GM23338 (cell line): ENCODE measurements at regions not wholly inside any gene's neighbourhood (a gene's known extent, or its start where the extent isn't known, plus 50 kb on each side); places are given as distances from the start of the nearest gene placed in this dataset.

Experiments used
- ATAC-seq: fragments of 200-7000 bp; cut with Tn5 transposase; 3 replicates; pipeline ENCODE4 v1.9.1; 2020
- DNase-seq: peaks from one replicate; pipeline ENCODE4 v3.0.0-alpha.2; 2015; ENCODE audit warnings: low spot score
- H2AFZ ChIP-seq: fragments of 200-600 bp; sonication (generic); 2 replicates; pipeline ENCODE4 v1.8.0; 2016; ENCODE audit warnings: antibody characterized with exemption, mild to moderate bottlenecking, moderate library complexity
- H3F3A ChIP-seq: fragments of 200-600 bp; sonication (generic); replicated peaks from 2 replicates; pipeline ENCODE4 v1.8.0; 2017; ENCODE audit warnings: antibody characterized with exemption, mixed run types, low read depth
- H3K27ac ChIP-seq: fragments of 200-600 bp; sonication (generic); 2 replicates; pipeline ENCODE4 v1.6.1; 2016; ENCODE audit warnings: low read depth
- H3K27me3 ChIP-seq: fragments of 200-600 bp; sonication (generic); 2 replicates; pipeline ENCODE4 v1.8.0; 2016; ENCODE audit warnings: mild to moderate bottlenecking, mixed run types, moderate library complexity; ENCODE audit not compliant: insufficient read depth
- H3K36me3 ChIP-seq: fragments of 200-600 bp; sonication (generic); 2 replicates; pipeline ENCODE4 v1.8.0; 2016; ENCODE audit warnings: mild to moderate bottlenecking; ENCODE audit not compliant: insufficient read depth
- H3K4me1 ChIP-seq: fragments of 200-600 bp; sonication (generic); 2 replicates; pipeline ENCODE4 v1.8.0; 2016; ENCODE audit warnings: mild to moderate bottlenecking, moderate library complexity; ENCODE audit not compliant: insufficient read depth
- H3K4me2 ChIP-seq: fragments of 200-600 bp; sonication (generic); 2 replicates; pipeline ENCODE4 v1.7.1; 2017; ENCODE audit warnings: mixed run types
- H3K4me3 ChIP-seq: fragments of 200-600 bp; sonication (generic); 2 replicates; pipeline ENCODE4 v1.6.1; 2016; ENCODE audit warnings: mixed run types
- H3K79me2 ChIP-seq: fragments of 200-600 bp; sonication (generic); replicated peaks from 2 replicates; pipeline ENCODE4 v1.8.0; 2017; ENCODE audit warnings: mild to moderate bottlenecking; ENCODE audit not compliant: insufficient read depth
- H3K9me2 ChIP-seq: fragments of 200-600 bp; sonication (generic); 2 replicates; pipeline ENCODE4 v1.8.0; 2017; ENCODE audit not compliant: insufficient read depth
- H4K20me1 ChIP-seq: fragments of 200-600 bp; sonication (generic); replicated peaks from 2 replicates; pipeline ENCODE4 v1.8.0; 2017; ENCODE audit warnings: mild to moderate bottlenecking; ENCODE audit not compliant: insufficient read depth
- H3K27ac Mint-ChIP-seq: 2 replicates; pipeline ENCODE4 v1.8.0; 2020; ENCODE audit warnings: inconsistent platforms, mild to moderate bottlenecking, moderate library complexity, mixed read lengths
- H3K27me3 Mint-ChIP-seq: 3 replicates; pipeline ENCODE4 v1.8.0; 2022; ENCODE audit warnings: low read depth, mild to moderate bottlenecking, moderate library complexity, mixed read lengths, inconsistent platforms; ENCODE audit not compliant: insufficient read depth, poor library complexity
- H3K36me3 Mint-ChIP-seq: 3 replicates; pipeline ENCODE4 v1.8.0; 2021; ENCODE audit warnings: low read depth, mild to moderate bottlenecking, inconsistent platforms, moderate library complexity, mixed read lengths
- H3K4me1 Mint-ChIP-seq: 3 replicates; pipeline ENCODE4 v1.8.0; 2020; ENCODE audit warnings: mild to moderate bottlenecking, inconsistent platforms, mixed read lengths
- H3K4me3 Mint-ChIP-seq: 3 replicates; pipeline ENCODE4 v1.8.0; 2021; ENCODE audit warnings: moderate library complexity, mild to moderate bottlenecking, inconsistent platforms, mixed read lengths
- H3K9me3 Mint-ChIP-seq: 3 replicates; pipeline ENCODE4 v1.8.0; 2020; ENCODE audit warnings: moderate library complexity, mild to moderate bottlenecking, inconsistent platforms, mixed read lengths
- CREB1 ChIP-seq: fragments of 250-450 bp; sonication (Bioruptor Pico); IDR thresholded peaks from 2 replicates; pipeline ENCODE4 v1.5.0; 2020; ENCODE audit warnings: low read depth, mild to moderate bottlenecking, moderate library complexity
- EZH2 ChIP-seq: fragments of 200-600 bp; sonication (generic); IDR thresholded peaks from one replicate; pipeline ENCODE4 v1.8.0; 2017; ENCODE audit warnings: antibody characterized with exemption, mild to moderate bottlenecking, low read depth; ENCODE audit not compliant: unreplicated experiment
- ZNF114 ChIP-seq: fragments of 250-450 bp; sonication (Bioruptor Pico); IDR thresholded peaks from 2 replicates; pipeline ENCODE4 v1.5.0; 2020; ENCODE audit warnings: mild to moderate bottlenecking, moderate library complexity
- TF ChIP-seq, protein P1 (sequence below): IDR thresholded peaks from one replicate; pipeline ENCODE4 v1.6.1; 2018; ENCODE audit warnings: antibody characterized with exemption; ENCODE audit not compliant: unreplicated experiment
- TF ChIP-seq, protein P2 (sequence below), 2 experiments: fragments of 200-600 bp in 1 of 2; sonication (generic) in 1 of 2; conservative IDR thresholded peaks; 2 replicates each; pipeline versions ENCODE4 v1.5.1 to v1.6.1; 2016 to 2017; ENCODE audit warnings: antibody characterized with exemption in 2 of 2, low read depth in 2 of 2, mild to moderate bottlenecking in 2 of 2, moderate library complexity in 1 of 2
- TF ChIP-seq, protein P3 (sequence below): IDR thresholded peaks from 2 replicates; pipeline ENCODE4 v1.6.1; 2016; ENCODE audit warnings: antibody characterized with exemption

DNA sequence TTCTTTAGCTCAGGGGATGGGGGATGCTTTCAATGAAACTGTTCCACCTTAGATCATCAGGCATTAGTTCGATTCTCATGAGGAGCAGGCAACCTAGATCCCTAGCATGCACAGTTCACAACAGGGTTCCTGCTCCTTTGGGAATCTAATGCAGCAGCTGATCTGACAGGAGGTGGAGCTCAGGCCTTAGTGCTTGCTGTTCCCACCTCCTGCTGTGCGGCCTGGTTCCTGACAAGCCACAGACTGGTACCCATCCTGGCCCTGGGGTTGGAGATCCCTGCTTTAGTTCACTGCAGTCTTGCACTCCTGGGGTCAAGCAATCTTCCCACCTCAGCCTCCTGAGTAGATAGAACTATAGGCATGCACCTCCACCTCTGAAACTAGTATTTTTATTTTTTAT, 1369.8 kb upstream of the NUDT12 start (continued):
- TF ChIP-seq, protein P1, sequence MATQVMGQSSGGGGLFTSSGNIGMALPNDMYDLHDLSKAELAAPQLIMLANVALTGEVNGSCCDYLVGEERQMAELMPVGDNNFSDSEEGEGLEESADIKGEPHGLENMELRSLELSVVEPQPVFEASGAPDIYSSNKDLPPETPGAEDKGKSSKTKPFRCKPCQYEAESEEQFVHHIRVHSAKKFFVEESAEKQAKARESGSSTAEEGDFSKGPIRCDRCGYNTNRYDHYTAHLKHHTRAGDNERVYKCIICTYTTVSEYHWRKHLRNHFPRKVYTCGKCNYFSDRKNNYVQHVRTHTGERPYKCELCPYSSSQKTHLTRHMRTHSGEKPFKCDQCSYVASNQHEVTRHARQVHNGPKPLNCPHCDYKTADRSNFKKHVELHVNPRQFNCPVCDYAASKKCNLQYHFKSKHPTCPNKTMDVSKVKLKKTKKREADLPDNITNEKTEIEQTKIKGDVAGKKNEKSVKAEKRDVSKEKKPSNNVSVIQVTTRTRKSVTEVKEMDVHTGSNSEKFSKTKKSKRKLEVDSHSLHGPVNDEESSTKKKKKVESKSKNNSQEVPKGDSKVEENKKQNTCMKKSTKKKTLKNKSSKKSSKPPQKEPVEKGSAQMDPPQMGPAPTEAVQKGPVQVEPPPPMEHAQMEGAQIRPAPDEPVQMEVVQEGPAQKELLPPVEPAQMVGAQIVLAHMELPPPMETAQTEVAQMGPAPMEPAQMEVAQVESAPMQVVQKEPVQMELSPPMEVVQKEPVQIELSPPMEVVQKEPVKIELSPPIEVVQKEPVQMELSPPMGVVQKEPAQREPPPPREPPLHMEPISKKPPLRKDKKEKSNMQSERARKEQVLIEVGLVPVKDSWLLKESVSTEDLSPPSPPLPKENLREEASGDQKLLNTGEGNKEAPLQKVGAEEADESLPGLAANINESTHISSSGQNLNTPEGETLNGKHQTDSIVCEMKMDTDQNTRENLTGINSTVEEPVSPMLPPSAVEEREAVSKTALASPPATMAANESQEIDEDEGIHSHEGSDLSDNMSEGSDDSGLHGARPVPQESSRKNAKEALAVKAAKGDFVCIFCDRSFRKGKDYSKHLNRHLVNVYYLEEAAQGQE = no peak
- TF ChIP-seq, protein P2, sequence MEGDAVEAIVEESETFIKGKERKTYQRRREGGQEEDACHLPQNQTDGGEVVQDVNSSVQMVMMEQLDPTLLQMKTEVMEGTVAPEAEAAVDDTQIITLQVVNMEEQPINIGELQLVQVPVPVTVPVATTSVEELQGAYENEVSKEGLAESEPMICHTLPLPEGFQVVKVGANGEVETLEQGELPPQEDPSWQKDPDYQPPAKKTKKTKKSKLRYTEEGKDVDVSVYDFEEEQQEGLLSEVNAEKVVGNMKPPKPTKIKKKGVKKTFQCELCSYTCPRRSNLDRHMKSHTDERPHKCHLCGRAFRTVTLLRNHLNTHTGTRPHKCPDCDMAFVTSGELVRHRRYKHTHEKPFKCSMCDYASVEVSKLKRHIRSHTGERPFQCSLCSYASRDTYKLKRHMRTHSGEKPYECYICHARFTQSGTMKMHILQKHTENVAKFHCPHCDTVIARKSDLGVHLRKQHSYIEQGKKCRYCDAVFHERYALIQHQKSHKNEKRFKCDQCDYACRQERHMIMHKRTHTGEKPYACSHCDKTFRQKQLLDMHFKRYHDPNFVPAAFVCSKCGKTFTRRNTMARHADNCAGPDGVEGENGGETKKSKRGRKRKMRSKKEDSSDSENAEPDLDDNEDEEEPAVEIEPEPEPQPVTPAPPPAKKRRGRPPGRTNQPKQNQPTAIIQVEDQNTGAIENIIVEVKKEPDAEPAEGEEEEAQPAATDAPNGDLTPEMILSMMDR (conservative IDR thresholded peaks at IDR 0.05; ENCODE audit: low read depth in 2 of 2) = peak in 1 of 2 experiments; percentile 40; a peak in 1 of 4 replicates
- TF ChIP-seq, protein P3, sequence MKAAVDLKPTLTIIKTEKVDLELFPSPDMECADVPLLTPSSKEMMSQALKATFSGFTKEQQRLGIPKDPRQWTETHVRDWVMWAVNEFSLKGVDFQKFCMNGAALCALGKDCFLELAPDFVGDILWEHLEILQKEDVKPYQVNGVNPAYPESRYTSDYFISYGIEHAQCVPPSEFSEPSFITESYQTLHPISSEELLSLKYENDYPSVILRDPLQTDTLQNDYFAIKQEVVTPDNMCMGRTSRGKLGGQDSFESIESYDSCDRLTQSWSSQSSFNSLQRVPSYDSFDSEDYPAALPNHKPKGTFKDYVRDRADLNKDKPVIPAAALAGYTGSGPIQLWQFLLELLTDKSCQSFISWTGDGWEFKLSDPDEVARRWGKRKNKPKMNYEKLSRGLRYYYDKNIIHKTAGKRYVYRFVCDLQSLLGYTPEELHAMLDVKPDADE = no peak
- TF ChIP-seq CREB1 (CRISPR knock-in tag) (no peak), EZH2 (no peak)

DNA sequence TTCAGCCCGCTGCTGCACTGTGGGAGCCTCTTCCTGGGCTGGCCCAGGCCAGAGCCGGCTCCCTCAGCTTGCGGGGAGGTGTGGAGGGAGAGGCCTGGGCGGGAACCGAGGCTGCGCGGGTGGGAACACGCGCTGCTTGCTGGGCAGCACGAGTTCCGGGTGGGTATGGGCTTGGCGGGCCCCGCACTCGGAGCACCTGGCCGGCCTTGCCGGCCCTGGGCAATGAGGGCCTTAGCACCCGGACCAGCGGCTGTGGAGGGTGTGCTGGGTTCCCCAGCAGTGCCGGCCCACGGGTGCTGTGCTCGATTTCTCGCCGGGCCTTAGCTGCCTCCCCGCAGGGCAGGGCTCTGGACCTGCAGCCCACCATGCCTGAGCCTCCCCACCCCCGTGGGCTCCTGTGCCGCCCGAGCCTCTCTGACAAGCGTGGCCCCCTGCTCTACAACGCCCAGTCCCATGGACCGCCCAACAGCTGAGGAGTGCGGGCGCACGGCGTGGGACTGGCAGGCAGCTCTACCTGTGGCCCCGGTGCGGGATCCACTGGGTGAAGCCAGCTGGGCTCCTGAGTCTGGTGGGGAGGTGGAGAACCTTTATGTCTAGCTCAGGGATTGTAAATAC, 1366.4 kb upstream of the NUDT12 start:
- H3K4me2 ChIP-seq = no peak overlapping the region
- H3K27me3 ChIP-seq = no peaks in the 10 kb centered on the region
- H3K36me3 Mint-ChIP-seq = 0 out of 3 replicates have a peak, but pooled peaks cover 3% of the 10 kb centered on the region
- no peaks in the 10 kb centered on the region for H3K9me2 ChIP-seq
- H3F3A ChIP-seq = no peaks in the 10 kb centered on the region
- H3K4me1 ChIP-seq = no peaks in the 10 kb centered on the region; the same call in 1 of the 2 replicates
- H3K4me1 Mint-ChIP-seq = no peaks in the 10 kb centered on the region
- no peak overlapping the region for H3K27ac Mint-ChIP-seq
- TF ChIP-seq CREB1 (CRISPR knock-in tag) = no peak
- TF ChIP-seq, protein P2 (conservative IDR thresholded peaks at IDR 0.05; ENCODE audit: low read depth in 2 of 2) = no peak
- no peak for TF ChIP-seq ZNF114 (CRISPR knock-in tag)
- DNase-seq (no peak), ATAC-seq (no peak)
- H3K79me2 ChIP-seq = no peaks in the 10 kb centered on the region
- no peak overlapping the region for H3K4me3 Mint-ChIP-seq
- H4K20me1 ChIP-seq = no peaks in the 10 kb centered on the region
- H2AFZ ChIP-seq = no peak overlapping the region
- peaks cover 6% of the 10 kb centered on the region; the same call in 2 of the 3 replicates for H3K9me3 Mint-ChIP-seq
- H3K36me3 ChIP-seq = no peaks in the 10 kb centered on the region
- no peak overlapping the region for H3K27ac ChIP-seq
- peaks cover 2% of the 10 kb centered on the region for H3K27me3 Mint-ChIP-seq
- no peak overlapping the region for H3K4me3 ChIP-seq
